ENCODE measurements at regions not wholly inside any gene's neighbourhood (a gene's known extent, or its start where the extent isn't known, plus 50 kb on each side); places are given as distances from the start of the nearest gene placed in this dataset.

- DNase-seq (ENCODE audit: low read depth), result no peak
Measured at GRCh38 chr4:184528051-184528450, 53.7 kb upstream of the IRF2 start.

GRCh38 chr4:184526228-184526627, 51.9 kb upstream of the IRF2 start:
- no peak for DNase-seq (ENCODE audit: low read depth)
